Mesothelial cell of epicardium (in vitro differentiated cells): ENCODE measurements at regions not wholly inside any gene's neighbourhood (a gene's known extent, or its start where the extent isn't known, plus 50 kb on each side); places are given as distances from the start of the nearest gene placed in this dataset.
"Not testable (repeated sequence)": the region's sequence is repeated elsewhere in the genome, so short reads cannot be mapped to it uniquely, and the experiment has no call there.

Experiments
- DNase-seq, 2 experiments: peaks; one replicate each; pipeline ENCODE4 v3.0.0; 2021; ENCODE audit warnings: low spot score in 2 of 2; ENCODE audit not compliant: unreplicated experiment in 2 of 2
- H3K27ac Mint-ChIP-seq: 2 replicates; pipeline ENCODE4 v1.8.0; 2021; ENCODE audit warnings: mixed read lengths
- H3K27me3 Mint-ChIP-seq: 2 replicates; pipeline ENCODE4 v1.8.0; 2021; ENCODE audit warnings: low read depth, mixed read lengths
- H3K36me3 Mint-ChIP-seq: 2 replicates; pipeline ENCODE4 v1.8.0; 2021; ENCODE audit warnings: mixed read lengths
- H3K4me1 Mint-ChIP-seq: 2 replicates; pipeline ENCODE4 v1.8.0; 2021; ENCODE audit warnings: mixed read lengths
- H3K4me3 Mint-ChIP-seq: 2 replicates; pipeline ENCODE4 v1.8.0; 2021; ENCODE audit warnings: mild to moderate bottlenecking, moderate library complexity, mixed read lengths
- H3K9me3 Mint-ChIP-seq: 2 replicates; pipeline ENCODE4 v1.8.0; 2021; ENCODE audit warnings: mixed read lengths
- TF ChIP-seq, protein P1 (sequence below): fragments of 200-600 bp; sonication (generic); IDR thresholded peaks from one replicate; pipeline ENCODE4 v1.5.0; 2021; ENCODE audit warnings: antibody characterized with exemption; ENCODE audit not compliant: unreplicated experiment

DNA sequence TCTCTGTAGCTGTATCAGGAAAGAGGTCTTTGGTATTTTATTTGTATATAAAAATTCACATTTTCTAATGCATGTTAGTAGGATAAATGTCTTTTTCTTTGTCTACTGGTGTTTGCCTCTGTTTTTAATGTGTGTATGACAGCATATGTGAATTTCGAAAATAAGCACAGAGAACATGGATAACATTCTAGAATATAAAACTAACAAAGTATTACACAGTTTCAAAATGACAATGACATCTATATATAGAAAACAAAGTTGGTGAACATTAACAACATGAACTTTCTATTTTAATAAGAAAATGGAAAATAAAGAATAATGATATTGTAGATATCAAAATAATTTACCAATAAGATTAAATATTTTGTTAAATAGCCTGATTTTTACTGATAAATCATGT lies 608.0 kb downstream of the COL12A1 start:
- TF ChIP-seq, protein P1, sequence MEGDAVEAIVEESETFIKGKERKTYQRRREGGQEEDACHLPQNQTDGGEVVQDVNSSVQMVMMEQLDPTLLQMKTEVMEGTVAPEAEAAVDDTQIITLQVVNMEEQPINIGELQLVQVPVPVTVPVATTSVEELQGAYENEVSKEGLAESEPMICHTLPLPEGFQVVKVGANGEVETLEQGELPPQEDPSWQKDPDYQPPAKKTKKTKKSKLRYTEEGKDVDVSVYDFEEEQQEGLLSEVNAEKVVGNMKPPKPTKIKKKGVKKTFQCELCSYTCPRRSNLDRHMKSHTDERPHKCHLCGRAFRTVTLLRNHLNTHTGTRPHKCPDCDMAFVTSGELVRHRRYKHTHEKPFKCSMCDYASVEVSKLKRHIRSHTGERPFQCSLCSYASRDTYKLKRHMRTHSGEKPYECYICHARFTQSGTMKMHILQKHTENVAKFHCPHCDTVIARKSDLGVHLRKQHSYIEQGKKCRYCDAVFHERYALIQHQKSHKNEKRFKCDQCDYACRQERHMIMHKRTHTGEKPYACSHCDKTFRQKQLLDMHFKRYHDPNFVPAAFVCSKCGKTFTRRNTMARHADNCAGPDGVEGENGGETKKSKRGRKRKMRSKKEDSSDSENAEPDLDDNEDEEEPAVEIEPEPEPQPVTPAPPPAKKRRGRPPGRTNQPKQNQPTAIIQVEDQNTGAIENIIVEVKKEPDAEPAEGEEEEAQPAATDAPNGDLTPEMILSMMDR, result no peak
- no peak overlapping the region for H3K27ac Mint-ChIP-seq
- H3K27me3 Mint-ChIP-seq, result no peaks in the 10 kb centered on the region
- no peak for DNase-seq
- H3K4me1 Mint-ChIP-seq, result peaks cover under 1% of the 10 kb centered on the region
- H3K9me3 Mint-ChIP-seq, result peaks cover 12% of the 10 kb centered on the region
- no peaks in the 10 kb centered on the region for H3K36me3 Mint-ChIP-seq
- H3K4me3 Mint-ChIP-seq, result no peak overlapping the region

DNA sequence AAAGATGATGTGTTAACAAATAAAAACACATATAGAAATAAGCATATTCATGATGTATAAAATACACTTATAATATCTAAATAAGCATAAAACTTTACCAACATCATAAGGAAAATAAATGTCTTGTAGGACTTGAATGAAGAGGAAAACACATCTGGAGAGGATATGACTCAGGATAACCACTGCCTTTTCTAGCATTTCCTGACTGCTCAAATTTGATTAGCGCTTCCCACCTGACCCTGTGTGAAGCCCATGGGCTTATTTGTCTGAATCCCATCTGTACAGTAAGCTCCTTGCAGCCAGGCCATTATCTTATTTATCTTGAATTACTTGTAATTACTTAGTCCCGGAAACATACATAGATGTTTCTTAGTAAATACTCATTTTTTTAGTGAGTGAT lies 608.6 kb downstream of the COL12A1 start:
- DNase-seq, result no peak
- no peaks in the 10 kb centered on the region for H3K36me3 Mint-ChIP-seq
- H3K4me3 Mint-ChIP-seq, result no peak overlapping the region
- H3K27ac Mint-ChIP-seq, result no peak overlapping the region
- H3K9me3 Mint-ChIP-seq, result peaks cover 15% of the 10 kb centered on the region
- no peaks in the 10 kb centered on the region for H3K4me1 Mint-ChIP-seq
- no peaks in the 10 kb centered on the region for H3K27me3 Mint-ChIP-seq
- TF ChIP-seq, protein P1, result no peak

DNA sequence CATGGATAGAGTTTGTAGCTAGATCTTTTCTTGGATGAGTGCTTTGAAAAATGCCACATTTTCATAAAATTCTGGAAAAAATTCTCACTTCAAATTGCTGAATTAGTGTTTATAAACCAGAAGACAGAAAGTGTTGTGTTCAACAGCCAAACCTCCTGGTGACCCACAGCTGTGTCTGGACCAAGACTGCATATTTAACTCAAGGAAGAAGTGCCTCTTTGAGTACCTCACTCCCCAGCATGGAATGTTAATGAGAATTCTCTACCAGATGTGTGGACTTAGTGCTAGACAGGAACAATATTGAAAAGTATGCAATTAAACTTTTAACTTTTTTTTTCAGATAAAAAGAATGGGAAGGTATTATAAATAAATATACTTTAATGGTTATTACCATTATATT lies 609.3 kb downstream of the COL12A1 start:
- no peaks in the 10 kb centered on the region for H3K27me3 Mint-ChIP-seq
- TF ChIP-seq, protein P1, result no peak
- H3K9me3 Mint-ChIP-seq, result peaks cover 22% of the 10 kb centered on the region
- no peak overlapping the region for H3K27ac Mint-ChIP-seq
- no peak overlapping the region for H3K4me3 Mint-ChIP-seq
- H3K4me1 Mint-ChIP-seq, result no peaks in the 10 kb centered on the region
- H3K36me3 Mint-ChIP-seq, result no peaks in the 10 kb centered on the region
- no peak for DNase-seq

DNA sequence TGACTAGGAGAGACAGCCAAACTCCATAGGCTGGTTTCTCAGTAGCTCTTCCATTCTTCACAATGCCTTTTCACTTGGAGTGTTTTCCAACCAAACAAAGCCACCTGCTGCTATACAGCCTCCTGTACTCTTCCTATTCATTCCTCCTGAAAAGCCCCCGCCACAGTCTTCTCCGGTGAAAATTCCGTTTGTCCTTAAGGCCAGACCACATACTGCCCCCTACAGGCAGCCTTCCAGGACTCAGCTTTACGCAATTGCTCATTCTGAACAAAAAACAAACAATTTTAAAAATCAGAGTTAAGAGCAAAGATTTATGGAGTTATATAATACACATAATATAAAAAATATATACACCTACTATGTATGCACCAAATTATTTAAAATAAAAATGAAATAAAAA lies 611.5 kb downstream of the COL12A1 start:
- peaks cover 24% of the 10 kb centered on the region for H3K9me3 Mint-ChIP-seq
- H3K4me3 Mint-ChIP-seq, result not testable (repeated sequence)

DNA sequence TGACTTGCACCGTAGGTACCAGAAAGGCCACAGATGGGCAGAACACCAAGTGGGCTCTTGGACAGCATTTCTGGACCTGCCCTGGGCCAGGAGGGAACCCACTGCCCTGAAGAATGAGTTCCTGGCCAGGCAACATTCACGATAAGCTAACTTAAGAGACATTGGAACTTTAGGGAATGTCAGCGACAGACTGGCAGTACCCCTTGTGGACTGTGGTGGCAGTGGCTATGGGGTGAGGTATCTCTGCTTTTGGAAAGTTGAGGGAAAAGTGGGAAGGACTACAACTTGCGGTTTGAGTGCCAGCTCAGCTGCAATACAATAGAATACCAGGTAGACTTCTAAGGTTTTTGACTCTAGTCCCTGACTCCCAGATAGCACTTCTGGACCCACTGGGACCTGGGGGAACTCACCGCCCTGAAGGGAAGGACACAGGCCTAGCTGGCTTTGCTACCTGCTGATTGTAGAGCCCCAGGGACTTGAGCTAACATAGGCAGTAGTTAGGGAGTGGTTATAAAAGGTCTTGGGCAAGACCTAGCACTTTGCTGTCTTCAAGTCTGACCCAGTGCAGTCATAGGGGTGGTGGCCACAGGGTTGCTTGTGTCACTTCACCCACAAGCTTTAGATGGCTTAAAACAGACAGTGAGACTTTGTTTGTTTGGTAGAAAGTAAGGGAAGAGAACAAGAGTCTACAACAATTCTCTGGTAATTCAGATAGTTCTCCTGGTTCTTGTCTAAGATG lies 617.6 kb downstream of the COL12A1 start:
- H3K36me3 Mint-ChIP-seq, result no peaks in the 10 kb centered on the region
- DNase-seq, result no peak
- H3K9me3 Mint-ChIP-seq, result peaks cover 16% of the 10 kb centered on the region
- TF ChIP-seq, protein P1, result no peak
- H3K4me1 Mint-ChIP-seq, result no peaks in the 10 kb centered on the region
- no peak overlapping the region for H3K27ac Mint-ChIP-seq
- no peak overlapping the region for H3K4me3 Mint-ChIP-seq
- no peaks in the 10 kb centered on the region for H3K27me3 Mint-ChIP-seq

More for the DNA sequence above, 611.5 kb downstream of the COL12A1 start:
- H3K4me1 Mint-ChIP-seq, H3K27ac Mint-ChIP-seq, H3K36me3 Mint-ChIP-seq, DNase-seq, H3K27me3 Mint-ChIP-seq: not testable (repeated sequence)

DNA sequence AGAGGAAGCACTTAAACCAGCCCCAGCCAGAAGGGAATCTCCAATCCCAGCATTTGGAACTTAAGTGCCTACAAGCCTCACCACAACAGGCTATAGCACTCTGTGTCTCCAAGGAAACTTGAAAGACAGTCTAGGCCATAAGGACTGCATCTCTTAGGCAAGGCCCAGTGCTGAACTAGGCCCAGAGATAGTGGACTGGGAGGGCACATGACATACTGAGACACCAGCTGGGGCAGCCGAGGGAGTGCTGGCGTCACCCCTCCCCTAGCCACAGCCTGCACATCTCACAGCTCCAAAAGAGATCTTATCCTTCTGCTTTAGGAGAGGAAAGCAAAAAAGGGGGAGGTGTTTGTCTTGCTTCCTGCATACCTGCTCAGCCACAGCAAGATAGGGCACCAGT lies 618.5 kb downstream of the COL12A1 start:
- Mint-ChIP-seq H3K36me3 (no peaks in the 10 kb centered on the region), H3K27me3 (no peaks in the 10 kb centered on the region), H3K4me1 (no peaks in the 10 kb centered on the region), H3K4me3 (no peak overlapping the region), H3K27ac (no peak overlapping the region), H3K9me3 (peaks cover 11% of the 10 kb centered on the region)
- TF ChIP-seq, protein P1, result no peak
- no peak for DNase-seq
